ENCODE measurements at regions not wholly inside any gene's neighbourhood (a gene's known extent, or its start where the extent isn't known, plus 50 kb on each side); places are given as distances from the start of the nearest gene placed in this dataset.

GRCh38 chr10:128811511-128811910 is 655.5 kb upstream of the MGMT start:
- DNase-seq (ENCODE audit: low read depth): no peak

- DNase-seq (ENCODE audit: low read depth): no peak
Observed at GRCh38 chr10:128812000-128812399, 655.0 kb upstream of the MGMT start.

- DNase-seq (ENCODE audit: low read depth): no peak
Observed at GRCh38 chr10:128813574-128813973, 653.5 kb upstream of the MGMT start.

- no peak for DNase-seq (ENCODE audit: low read depth)
Observed at GRCh38 chr10:128814024-128814423, 653.0 kb upstream of the MGMT start.

- DNase-seq (ENCODE audit: low read depth): no peak
Observed at GRCh38 chr10:128814782-128815181, 652.3 kb upstream of the MGMT start.

GRCh38 chr10:128816726-128817125 is 650.3 kb upstream of the MGMT start:
- no peak for DNase-seq (ENCODE audit: low read depth)

- DNase-seq (ENCODE audit: low read depth): no peak
Observed at GRCh38 chr10:128817636-128818035, 649.4 kb upstream of the MGMT start.

GRCh38 chr10:128820663-128821062 is 646.4 kb upstream of the MGMT start:
- no peak for DNase-seq (ENCODE audit: low read depth)

- no peak for DNase-seq (ENCODE audit: low read depth)
Observed at GRCh38 chr10:128823201-128823600, 643.8 kb upstream of the MGMT start.

GRCh38 chr10:128825626-128826025 is 641.4 kb upstream of the MGMT start:
- DNase-seq (ENCODE audit: low read depth): no peak

- peak; percentile 13 for DNase-seq (ENCODE audit: low read depth)
Observed at GRCh38 chr10:128833671-128834070, 633.4 kb upstream of the MGMT start.

GRCh38 chr10:128835361-128835760 is 631.7 kb upstream of the MGMT start:
- DNase-seq (ENCODE audit: low read depth): no peak

- DNase-seq (ENCODE audit: low read depth): no peak
Observed at GRCh38 chr10:128837478-128837877, 629.6 kb upstream of the MGMT start.

GRCh38 chr10:128839134-128839533 is 627.9 kb upstream of the MGMT start:
- no peak for DNase-seq (ENCODE audit: low read depth)

GRCh38 chr10:128839701-128840100 is 627.3 kb upstream of the MGMT start:
- no peak for DNase-seq (ENCODE audit: low read depth)

- DNase-seq (ENCODE audit: low read depth): no peak
Observed at GRCh38 chr10:128843972-128844371, 623.1 kb upstream of the MGMT start.

GRCh38 chr10:128846927-128847326 is 620.1 kb upstream of the MGMT start:
- no peak for DNase-seq (ENCODE audit: low read depth)

GRCh38 chr10:128848810-128849209 is 618.2 kb upstream of the MGMT start:
- no peak for DNase-seq (ENCODE audit: low read depth)

GRCh38 chr10:128850647-128851046 is 616.4 kb upstream of the MGMT start:
- DNase-seq (ENCODE audit: low read depth): no peak

GRCh38 chr10:128851281-128851680 is 615.8 kb upstream of the MGMT start:
- no peak for DNase-seq (ENCODE audit: low read depth)

GRCh38 chr10:128851726-128852125 is 615.3 kb upstream of the MGMT start:
- DNase-seq (ENCODE audit: low read depth): no peak

GRCh38 chr10:128852449-128852848 is 614.6 kb upstream of the MGMT start:
- DNase-seq (ENCODE audit: low read depth): no peak

- DNase-seq (ENCODE audit: low read depth): no peak
Observed at GRCh38 chr10:128852902-128853301, 614.1 kb upstream of the MGMT start.

GRCh38 chr10:128853537-128853936 is 613.5 kb upstream of the MGMT start:
- no peak for DNase-seq (ENCODE audit: low read depth)

GRCh38 chr10:128854204-128854603 is 612.8 kb upstream of the MGMT start:
- DNase-seq (ENCODE audit: low read depth): no peak

All from stromal cell of bone marrow (primary cell).